ENCODE measurements at regions not wholly inside any gene's neighbourhood (a gene's known extent, or its start where the extent isn't known, plus 50 kb on each side); places are given as distances from the start of the nearest gene placed in this dataset.

GRCh38 chr2:107595285-107595684, 231.4 kb upstream of the RGPD4 start:
- no peak for DNase-seq (ENCODE audit: low read depth in 4 of 4, low spot score in 2 of 4)

GRCh38 chr2:107595749-107596148, 230.9 kb upstream of the RGPD4 start:
- DNase-seq (ENCODE audit: low read depth in 4 of 4, low spot score in 2 of 4), result no peak

- no peak for DNase-seq (ENCODE audit: low read depth in 4 of 4, low spot score in 2 of 4)
Measured at GRCh38 chr2:107597507-107597906, 229.2 kb upstream of the RGPD4 start.

GRCh38 chr2:107602801-107603200, 223.9 kb upstream of the RGPD4 start:
- DNase-seq (ENCODE audit: low read depth in 4 of 4, low spot score in 2 of 4), result no peak

- DNase-seq (ENCODE audit: low read depth in 4 of 4, low spot score in 2 of 4), result no peak
Measured at GRCh38 chr2:107607054-107607453, 219.6 kb upstream of the RGPD4 start.

GRCh38 chr2:107607473-107607872, 219.2 kb upstream of the RGPD4 start:
- DNase-seq (ENCODE audit: low read depth in 4 of 4, low spot score in 2 of 4), result no peak

GRCh38 chr2:107615039-107615438, 211.7 kb upstream of the RGPD4 start:
- DNase-seq (ENCODE audit: low read depth in 4 of 4, low spot score in 2 of 4), result no peak

GRCh38 chr2:107618769-107619168, 207.9 kb upstream of the RGPD4 start:
- no peak for DNase-seq (ENCODE audit: low read depth in 4 of 4, low spot score in 2 of 4)

- DNase-seq (ENCODE audit: low read depth in 4 of 4, low spot score in 2 of 4), result no peak
Measured at GRCh38 chr2:107621186-107622165, 205.2 kb upstream of the RGPD4 start.

GRCh38 chr2:107622741-107623310, 203.9 kb upstream of the RGPD4 start:
- DNase-seq (ENCODE audit: low read depth in 4 of 4, low spot score in 2 of 4), result no peak

GRCh38 chr2:107625982-107626381, 200.7 kb upstream of the RGPD4 start:
- DNase-seq (ENCODE audit: low read depth in 4 of 4, low spot score in 2 of 4), result no peak

- DNase-seq (ENCODE audit: low read depth in 4 of 4, low spot score in 2 of 4), result no peak
Measured at GRCh38 chr2:107627164-107627563, 199.5 kb upstream of the RGPD4 start.

GRCh38 chr2:107627926-107628325, 198.8 kb upstream of the RGPD4 start:
- DNase-seq (ENCODE audit: low read depth in 4 of 4, low spot score in 2 of 4), result no peak

GRCh38 chr2:107633580-107634147, 193.0 kb upstream of the RGPD4 start:
- no peak for DNase-seq (ENCODE audit: low read depth in 4 of 4, low spot score in 2 of 4)

- DNase-seq (ENCODE audit: low read depth in 4 of 4, low spot score in 2 of 4), result no peak
Measured at GRCh38 chr2:107634172-107634571, 192.5 kb upstream of the RGPD4 start.

GRCh38 chr2:107635883-107636282, 190.8 kb upstream of the RGPD4 start:
- DNase-seq (ENCODE audit: low read depth in 4 of 4, low spot score in 2 of 4), result no peak

GRCh38 chr2:107645586-107645985, 181.1 kb upstream of the RGPD4 start:
- DNase-seq (ENCODE audit: low read depth in 4 of 4, low spot score in 2 of 4), result no peak

GRCh38 chr2:107648781-107649404, 177.8 kb upstream of the RGPD4 start:
- no peak for DNase-seq (ENCODE audit: low read depth in 4 of 4, low spot score in 2 of 4)

- no peak for DNase-seq (ENCODE audit: low read depth in 4 of 4, low spot score in 2 of 4)
Measured at GRCh38 chr2:107657049-107657448, 169.6 kb upstream of the RGPD4 start.

GRCh38 chr2:107663632-107664031, 163.1 kb upstream of the RGPD4 start:
- DNase-seq (ENCODE audit: low read depth in 4 of 4, low spot score in 2 of 4), result no peak

- DNase-seq (ENCODE audit: low read depth in 4 of 4, low spot score in 2 of 4), result no peak
Measured at GRCh38 chr2:107669335-107669734, 157.4 kb upstream of the RGPD4 start.

All from left renal cortex interstitium (tissue), 4 donors.